GM20000 (cell line): ENCODE measurements at regions not wholly inside any gene's neighbourhood (a gene's known extent, or its start where the extent isn't known, plus 50 kb on each side); places are given as distances from the start of the nearest gene placed in this dataset.
"Not testable (repeated sequence)": the region's sequence is repeated elsewhere in the genome, so short reads cannot be mapped to it uniquely, and the experiment has no call there.

Experiments
- DNase-seq: peaks from one replicate; pipeline ENCODE4 v3.0.0; 2012; ENCODE audit warnings: low spot score
- TF ChIP-seq, protein P1 (sequence below): IDR thresholded peaks from 2 replicates; pipeline ENCODE4 v1.5.1; 2012; ENCODE audit warnings: mild to moderate bottlenecking, control low read depth; ENCODE audit errors: extremely low read depth, missing control alignments

- no peak for DNase-seq
- TF ChIP-seq, protein P1, sequence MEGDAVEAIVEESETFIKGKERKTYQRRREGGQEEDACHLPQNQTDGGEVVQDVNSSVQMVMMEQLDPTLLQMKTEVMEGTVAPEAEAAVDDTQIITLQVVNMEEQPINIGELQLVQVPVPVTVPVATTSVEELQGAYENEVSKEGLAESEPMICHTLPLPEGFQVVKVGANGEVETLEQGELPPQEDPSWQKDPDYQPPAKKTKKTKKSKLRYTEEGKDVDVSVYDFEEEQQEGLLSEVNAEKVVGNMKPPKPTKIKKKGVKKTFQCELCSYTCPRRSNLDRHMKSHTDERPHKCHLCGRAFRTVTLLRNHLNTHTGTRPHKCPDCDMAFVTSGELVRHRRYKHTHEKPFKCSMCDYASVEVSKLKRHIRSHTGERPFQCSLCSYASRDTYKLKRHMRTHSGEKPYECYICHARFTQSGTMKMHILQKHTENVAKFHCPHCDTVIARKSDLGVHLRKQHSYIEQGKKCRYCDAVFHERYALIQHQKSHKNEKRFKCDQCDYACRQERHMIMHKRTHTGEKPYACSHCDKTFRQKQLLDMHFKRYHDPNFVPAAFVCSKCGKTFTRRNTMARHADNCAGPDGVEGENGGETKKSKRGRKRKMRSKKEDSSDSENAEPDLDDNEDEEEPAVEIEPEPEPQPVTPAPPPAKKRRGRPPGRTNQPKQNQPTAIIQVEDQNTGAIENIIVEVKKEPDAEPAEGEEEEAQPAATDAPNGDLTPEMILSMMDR: no peak
These were observed 269.0 kb downstream of the GOLGA6L6 start for GRCh38 chr15:20272422-20273184.

GRCh38 chr15:20271647-20272046, 270.0 kb downstream of the GOLGA6L6 start:
- DNase-seq: no peak
- TF ChIP-seq, protein P1: no peak

DNA sequence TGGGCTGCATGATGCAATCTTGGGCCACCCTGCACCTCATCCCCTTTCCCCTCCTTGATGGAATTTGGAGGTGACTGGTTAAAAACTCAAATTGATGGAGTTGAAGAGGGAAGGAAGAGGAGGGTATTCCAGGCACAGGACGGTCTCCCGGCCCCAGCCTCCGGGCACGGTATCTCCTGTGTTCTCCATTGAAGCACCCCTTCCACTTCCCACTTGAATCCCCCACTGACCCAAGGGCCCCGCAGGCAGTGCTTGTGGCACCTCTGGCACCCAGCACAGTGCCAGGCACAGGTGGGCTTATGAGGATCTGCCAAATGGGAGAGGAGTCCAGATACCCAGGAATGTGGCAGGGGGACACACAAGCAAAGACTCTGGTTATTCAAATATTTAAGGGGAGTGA, 271.6 kb downstream of the GOLGA6L6 start:
- not testable (repeated sequence) for DNase-seq

- not testable (repeated sequence) for DNase-seq
These were observed 273.6 kb downstream of the GOLGA6L6 start for GRCh38 chr15:20267996-20268395.

DNA sequence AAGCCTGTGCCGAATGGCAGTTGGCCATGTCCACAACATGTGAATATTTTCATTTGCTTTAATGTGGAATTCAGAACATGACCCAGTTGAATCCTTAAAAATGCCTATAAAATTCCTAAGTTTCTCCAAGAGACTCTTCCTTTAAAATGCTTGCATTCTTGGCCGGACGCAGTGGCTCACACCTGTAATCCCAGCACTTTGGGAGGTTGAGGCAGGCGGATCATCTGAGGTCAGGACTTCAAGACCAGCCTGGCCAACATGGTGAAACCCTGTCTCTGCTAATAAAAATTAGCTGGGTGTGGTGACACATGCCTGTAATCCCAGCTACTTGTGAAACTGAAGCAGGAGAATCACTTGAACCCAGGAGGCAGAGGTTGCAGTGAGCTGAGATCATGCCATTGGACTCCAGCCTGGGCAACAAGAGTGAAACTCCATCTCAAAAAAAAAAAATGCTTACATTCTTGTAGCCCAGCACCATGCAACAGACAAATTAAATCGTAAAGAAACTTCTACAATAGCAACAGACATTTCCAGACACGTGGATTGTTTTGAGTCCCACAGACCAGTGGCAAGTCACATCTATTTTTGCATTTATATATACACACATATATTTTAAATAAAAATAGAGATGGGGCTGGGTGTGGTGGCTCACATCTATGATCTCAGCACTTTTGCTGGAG, 274.4 kb downstream of the GOLGA6L6 start:
- not testable (repeated sequence) for DNase-seq

- not testable (repeated sequence) for DNase-seq
These were observed 275.9 kb downstream of the GOLGA6L6 start for GRCh38 chr15:20265710-20266109.

GRCh38 chr15:20261321-20262280, 280.0 kb downstream of the GOLGA6L6 start:
- not testable (repeated sequence) for DNase-seq

- DNase-seq: not testable (repeated sequence)
These were observed 280.9 kb downstream of the GOLGA6L6 start for GRCh38 chr15:20260650-20261049.

- DNase-seq: not testable (repeated sequence)
These were observed 281.9 kb downstream of the GOLGA6L6 start for GRCh38 chr15:20259559-20260190.

- not testable (repeated sequence) for DNase-seq
These were observed 285.2 kb downstream of the GOLGA6L6 start for GRCh38 chr15:20256394-20256793.

DNA sequence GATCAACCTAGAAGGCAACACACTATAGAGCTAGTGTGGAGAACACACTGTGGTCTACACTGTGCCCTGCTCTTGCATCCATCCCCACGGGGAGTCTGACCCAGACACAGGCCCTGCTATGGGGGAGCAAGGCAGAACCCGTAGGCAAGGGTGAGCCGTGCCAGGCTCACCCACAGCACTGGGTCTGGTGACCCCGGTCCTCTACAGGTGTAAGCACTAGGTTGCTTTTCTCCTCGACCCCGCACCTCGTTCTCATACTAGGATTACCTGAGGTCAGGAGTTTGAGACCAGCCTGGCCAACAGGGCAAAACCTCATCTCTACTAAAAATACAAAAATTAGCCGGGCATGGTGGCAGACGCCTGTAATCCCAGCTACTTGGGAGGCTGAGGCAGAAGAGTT, 286.0 kb downstream of the GOLGA6L6 start:
- not testable (repeated sequence) for DNase-seq

DNA sequence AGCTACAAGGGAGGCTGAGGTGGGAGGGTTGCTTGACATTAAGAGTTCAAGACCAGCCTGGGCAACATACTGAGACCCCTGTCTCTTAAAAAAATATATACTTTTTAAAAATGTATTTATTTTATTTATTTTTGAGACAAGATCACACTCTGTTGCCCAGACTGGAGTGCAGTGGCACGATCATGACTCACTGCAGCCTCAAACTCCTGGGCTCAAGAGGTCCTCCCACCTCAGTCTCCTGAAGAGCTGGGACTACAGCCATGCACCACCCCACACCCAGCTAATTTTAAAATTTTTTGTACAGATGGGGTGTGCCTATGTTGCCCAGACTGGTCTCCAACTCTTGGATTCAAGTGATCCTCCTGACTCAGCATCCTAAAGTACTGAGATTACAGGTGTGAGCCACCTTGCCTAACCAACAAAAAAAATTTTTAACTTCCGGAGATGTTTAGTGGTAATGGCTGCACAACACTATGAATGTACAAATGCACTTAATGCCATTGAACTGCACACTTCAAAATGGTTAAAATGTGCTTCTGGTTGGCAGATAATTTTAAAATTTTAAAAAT, 288.5 kb downstream of the GOLGA6L6 start:
- not testable (repeated sequence) for DNase-seq

- DNase-seq: not testable (repeated sequence)
These were observed 289.6 kb downstream of the GOLGA6L6 start for GRCh38 chr15:20252040-20252439.

GRCh38 chr15:20251214-20252005, 290.2 kb downstream of the GOLGA6L6 start:
- not testable (repeated sequence) for DNase-seq

DNA sequence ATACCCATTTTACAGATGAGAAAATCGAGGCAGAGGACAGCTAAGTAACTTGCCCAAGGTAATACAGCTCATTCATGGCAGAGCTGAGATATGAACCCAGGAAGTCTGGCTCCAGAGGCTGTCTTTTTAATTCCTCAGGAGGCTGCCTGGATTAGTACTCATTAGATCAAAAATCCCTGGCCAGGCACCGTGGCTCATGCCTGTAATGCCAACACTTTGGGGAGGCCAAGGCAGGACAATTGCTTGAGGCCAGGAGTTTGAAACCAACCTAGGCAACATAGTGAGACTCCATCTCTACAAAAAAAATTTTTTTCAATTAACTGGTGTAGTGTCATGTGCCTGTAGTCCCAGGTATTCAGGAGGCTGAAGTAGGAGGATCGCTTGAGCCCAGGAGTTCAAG, 291.4 kb downstream of the GOLGA6L6 start:
- not testable (repeated sequence) for DNase-seq

- not testable (repeated sequence) for DNase-seq
These were observed 292.0 kb downstream of the GOLGA6L6 start for GRCh38 chr15:20249677-20249970.

DNA sequence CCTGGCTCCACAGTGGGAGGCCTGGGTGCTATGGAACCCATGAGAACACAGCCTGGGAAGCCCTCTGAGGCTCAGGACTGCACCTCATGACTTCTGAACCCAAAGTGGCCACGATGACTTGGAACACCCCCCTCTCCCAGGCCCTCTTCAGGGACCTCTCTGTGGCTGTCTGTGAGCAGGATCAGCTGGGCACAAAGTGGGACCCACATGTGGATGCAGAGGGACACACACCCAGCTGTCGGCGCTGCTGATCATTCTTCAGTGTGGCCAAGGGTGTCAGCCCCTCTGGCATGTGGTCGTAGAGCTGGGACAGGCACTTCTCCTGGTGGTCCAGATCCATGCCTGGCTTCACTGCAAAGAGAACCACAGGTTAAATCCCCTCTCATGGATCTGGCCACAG, 293.2 kb downstream of the GOLGA6L6 start:
- DNase-seq: not testable (repeated sequence)
